ENCODE measurements at regions not wholly inside any gene's neighbourhood (a gene's known extent, or its start where the extent isn't known, plus 50 kb on each side); places are given as distances from the start of the nearest gene placed in this dataset.

- DNase-seq (ENCODE audit: low read depth, low spot score) (no peak), FAIRE-seq (no peak)
- H3K4me2 ChIP-seq (ENCODE audit: insufficient read depth, low read length): no peak overlapping the region
- BruUV-seq (replicated peaks): no TSS peak
- no peak overlapping the region for H3K27ac ChIP-seq (ENCODE audit: insufficient read depth, low read depth, low read length)
- H2AFZ ChIP-seq (ENCODE audit: low read depth, low read length): no peak overlapping the region
- ChIA-PET CTCF (no interaction called here), POLR2A (no interaction called here)
- intact Hi-C loops (cut with micrococcal nuclease): no loop called here
- H3K9ac ChIP-seq (replicated peaks; ENCODE audit: extremely low read depth, insufficient read depth, low read length): no peak overlapping the region
- H3K27me3 ChIP-seq (ENCODE audit: control insufficient read depth in 2 of 2, insufficient read depth in 2 of 2, low read length in 2 of 2): no peaks in the 10 kb centered on the region
- dilution Hi-C loops (cut with MboI; ENCODE audit: extremely low pct_ligation_motif_present, low sequenced_read_pairs): no loop called here
- no peaks in the 10 kb centered on the region for H3K36me3 ChIP-seq (ENCODE audit: control insufficient read depth in 2 of 2, extremely low read depth in 1 of 2, insufficient read depth in 2 of 2, low read length in 2 of 2)
- H3K9me1 ChIP-seq (replicated peaks; ENCODE audit: control insufficient read depth, extremely low read depth, insufficient read depth, low read length): no peaks in the 10 kb centered on the region
- no peaks in the 10 kb centered on the region for H3K9me3 ChIP-seq (replicated peaks; ENCODE audit: control insufficient read depth, insufficient read depth, low read length)
- no peaks in the 10 kb centered on the region for H3K79me2 ChIP-seq (ENCODE audit: control insufficient read depth, insufficient read depth, low read length)
- H3K4me1 ChIP-seq (ENCODE audit: control insufficient read depth, extremely low read depth, insufficient read depth, low read length): no peaks in the 10 kb centered on the region
- H3K4me3 ChIP-seq (replicated peaks in 1 of 3; ENCODE audit: insufficient read depth in 1 of 3, low read depth in 1 of 3, low read length in 3 of 3): no peak overlapping the region
- H4K20me1 ChIP-seq (replicated peaks; ENCODE audit: control insufficient read depth, extremely low read depth, insufficient read depth, low read length): no peaks in the 10 kb centered on the region
- no peak for TF ChIP-seq CTCF (IDR thresholded peaks at IDR 0.05; ENCODE audit: extremely low read depth in 1 of 2, insufficient read depth in 1 of 2, low read depth in 1 of 2, low read length in 2 of 2)
- no peak for TF ChIP-seq POLR2AphosphoS5 (IDR thresholded peaks at IDR 0.05; ENCODE audit: insufficient read depth, low read depth, low read length)
- no peak for TF ChIP-seq MAX (IDR thresholded peaks at IDR 0.05; ENCODE audit: insufficient read depth, insufficient read length)
- no peak for TF ChIP-seq EZH2 (IDR thresholded peaks at IDR 0.05; ENCODE audit: borderline replicate concordance, low read depth, low read length, severe bottlenecking)
- TF ChIP-seq POLR2A (IDR thresholded peaks at IDR 0.05; ENCODE audit: low read depth, low read length): no peak
- no peak for TF ChIP-seq MYC (IDR thresholded peaks at IDR 0.05; ENCODE audit: low read depth, low read length)
- no peak for TF ChIP-seq FOS (IDR thresholded peaks at IDR 0.05; ENCODE audit: borderline replicate concordance, insufficient read depth, low read length)
- no peak for TF ChIP-seq JUN (IDR thresholded peaks at IDR 0.05; ENCODE audit: borderline replicate concordance, insufficient read depth, insufficient read length, low read depth)
- TF ChIP-seq GATA2 (IDR thresholded peaks at IDR 0.05; ENCODE audit: insufficient read depth, insufficient read length, low read depth, low read length): no peak
These were observed 183.1 kb downstream of the CYLD start for GRCh38 chr16:50924759-50925545.

All from endothelial cell of umbilical vein (primary cell).